ENCODE measurements at regions not wholly inside any gene's neighbourhood (a gene's known extent, or its start where the extent isn't known, plus 50 kb on each side); places are given as distances from the start of the nearest gene placed in this dataset.
A peak's percentile ranks its signal among the peaks of the same experiment; 100 is the strongest.

- no peaks in the 10 kb centered on the region for H3K36me3 ChIP-seq
- peaks cover 0 to 46% (median 35%) of the 10 kb centered on the region in 4 donors for H3K4me1 ChIP-seq
- peak overlapping the region; percentile 24 to 80 (median 72) for H3K27ac ChIP-seq
- no peaks in the 10 kb centered on the region for H3K9me3 ChIP-seq
- intact Hi-C loops (cut with DNase I) = loop anchor here (1.0 to 5.0 kb wide), 3 partner anchors 65 to 459 kb away; no protein-coding TSS in a partner anchor
- H3K4me3 ChIP-seq = peak overlapping the region in 1 of 4 donors; percentile 1
- H3K27me3 ChIP-seq = no peaks in the 10 kb centered on the region
- WGBS, 2 donors = 70 to 73% methylated on average over 7 of the region's 7 CpGs
- TF ChIP-seq POLR2AphosphoS5 (IDR thresholded peaks at IDR 0.05) = no peak
- no peak for TF ChIP-seq EP300 (IDR thresholded peaks at IDR 0.05)
- TF ChIP-seq, protein P1, sequence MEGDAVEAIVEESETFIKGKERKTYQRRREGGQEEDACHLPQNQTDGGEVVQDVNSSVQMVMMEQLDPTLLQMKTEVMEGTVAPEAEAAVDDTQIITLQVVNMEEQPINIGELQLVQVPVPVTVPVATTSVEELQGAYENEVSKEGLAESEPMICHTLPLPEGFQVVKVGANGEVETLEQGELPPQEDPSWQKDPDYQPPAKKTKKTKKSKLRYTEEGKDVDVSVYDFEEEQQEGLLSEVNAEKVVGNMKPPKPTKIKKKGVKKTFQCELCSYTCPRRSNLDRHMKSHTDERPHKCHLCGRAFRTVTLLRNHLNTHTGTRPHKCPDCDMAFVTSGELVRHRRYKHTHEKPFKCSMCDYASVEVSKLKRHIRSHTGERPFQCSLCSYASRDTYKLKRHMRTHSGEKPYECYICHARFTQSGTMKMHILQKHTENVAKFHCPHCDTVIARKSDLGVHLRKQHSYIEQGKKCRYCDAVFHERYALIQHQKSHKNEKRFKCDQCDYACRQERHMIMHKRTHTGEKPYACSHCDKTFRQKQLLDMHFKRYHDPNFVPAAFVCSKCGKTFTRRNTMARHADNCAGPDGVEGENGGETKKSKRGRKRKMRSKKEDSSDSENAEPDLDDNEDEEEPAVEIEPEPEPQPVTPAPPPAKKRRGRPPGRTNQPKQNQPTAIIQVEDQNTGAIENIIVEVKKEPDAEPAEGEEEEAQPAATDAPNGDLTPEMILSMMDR (IDR thresholded peaks at IDR 0.05) = no peak
- no peak for TF ChIP-seq POLR2A (IDR thresholded peaks at IDR 0.05)
- no peak for DNase-seq
Measured at GRCh38 chr7:25391961-25392587, 163.8 kb upstream of the NPVF start.

DNA sequence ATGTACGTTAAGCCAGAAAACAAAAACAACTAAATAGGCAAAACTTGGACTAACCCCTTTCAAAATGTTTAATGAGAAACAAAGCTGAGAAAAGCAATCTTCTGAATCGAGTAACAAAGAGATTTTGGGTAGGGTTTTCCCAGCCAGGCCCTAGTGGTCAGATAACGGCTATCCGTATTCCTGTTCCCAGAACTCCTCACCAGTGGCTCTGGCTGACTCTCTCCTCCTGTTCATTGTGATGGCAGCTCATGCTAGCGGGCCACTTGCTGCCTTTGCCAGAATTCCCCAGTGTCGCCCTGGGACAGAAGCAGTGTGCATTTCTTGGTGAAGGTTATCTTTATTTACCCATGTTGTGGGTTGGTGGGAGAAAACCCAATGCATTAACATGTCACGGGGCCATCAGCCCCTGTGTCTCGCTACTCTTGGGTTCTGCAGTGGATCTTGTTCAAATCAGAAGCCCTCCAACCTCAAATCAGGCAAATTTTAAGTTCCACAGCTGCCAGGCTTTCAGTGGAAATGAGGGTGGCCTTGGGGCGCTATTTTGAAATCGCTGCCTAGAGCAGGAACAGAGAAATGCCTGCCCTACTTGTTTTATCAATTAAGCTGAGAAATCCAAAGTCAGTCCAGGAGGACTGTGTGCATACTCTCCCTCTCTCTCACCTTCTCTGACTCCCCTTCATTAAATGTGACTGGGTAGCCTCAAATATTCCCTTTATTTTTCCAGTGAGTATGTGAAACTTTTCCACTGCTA, 164.5 kb upstream of the NPVF start:
- Histone ChIP-seq H3K4me1 (peaks cover 0 to 46% (median 35%) of the 10 kb centered on the region in 4 donors), H3K4me3 (no peak overlapping the region), H3K27ac (peak overlapping the region; percentile 24 to 80 (median 72)), H3K27me3 (no peaks in the 10 kb centered on the region), H3K36me3 (no peaks in the 10 kb centered on the region), H3K9me3 (no peaks in the 10 kb centered on the region)
- TF ChIP-seq, protein P1 (IDR thresholded peaks at IDR 0.05) = peak in 1 of 4 experiments; percentile 18
- TF ChIP-seq EP300 (IDR thresholded peaks at IDR 0.05) (no peak), POLR2A (IDR thresholded peaks at IDR 0.05) (no peak)
- intact Hi-C loops (cut with DNase I) = loop anchor here (5.0 kb wide), 1 partner anchor 65 kb away; no protein-coding TSS in a partner anchor
- DNase-seq = no peak
- 83 to 86% methylated on average over 10 of the region's 10 CpGs for WGBS, 2 donors

GRCh38 chr7:25395976-25396375, 167.7 kb upstream of the NPVF start:
- Histone ChIP-seq H3K4me3 (no peak overlapping the region), H3K9me3 (no peaks in the 10 kb centered on the region), H3K36me3 (no peaks in the 10 kb centered on the region), H3K27ac (no peak overlapping the region), H3K27me3 (no peaks in the 10 kb centered on the region), H3K4me1 (peaks cover 0 to 43% (median 32%) of the 10 kb centered on the region in 4 donors)
- TF ChIP-seq EP300 (IDR thresholded peaks at IDR 0.05) = no peak
- 90 to 93% methylated on average over 5 of the region's 5 CpGs for WGBS, 2 donors
- DNase-seq = no peak
- intact Hi-C loops (cut with DNase I) = no loop called here

- Histone ChIP-seq H3K4me1 (peaks cover 0 to 40% (median 28%) of the 10 kb centered on the region in 4 donors), H3K36me3 (no peaks in the 10 kb centered on the region), H3K27me3 (no peaks in the 10 kb centered on the region), H3K27ac (no peak overlapping the region), H3K4me3 (no peak overlapping the region), H3K9me3 (no peaks in the 10 kb centered on the region)
- 86 to 94% methylated on average over 3 of the region's 3 CpGs for WGBS, 2 donors
- DNase-seq = no peak
- intact Hi-C loops (cut with DNase I) = no loop called here
- TF ChIP-seq POLR2AphosphoS5 (IDR thresholded peaks at IDR 0.05) = no peak
- TF ChIP-seq POLR2A (IDR thresholded peaks at IDR 0.05) = no peak
- TF ChIP-seq, protein P1 (IDR thresholded peaks at IDR 0.05) = no peak
- TF ChIP-seq EP300 (IDR thresholded peaks at IDR 0.05) = no peak
Measured at GRCh38 chr7:25396668-25397067, 168.4 kb upstream of the NPVF start.

DNA sequence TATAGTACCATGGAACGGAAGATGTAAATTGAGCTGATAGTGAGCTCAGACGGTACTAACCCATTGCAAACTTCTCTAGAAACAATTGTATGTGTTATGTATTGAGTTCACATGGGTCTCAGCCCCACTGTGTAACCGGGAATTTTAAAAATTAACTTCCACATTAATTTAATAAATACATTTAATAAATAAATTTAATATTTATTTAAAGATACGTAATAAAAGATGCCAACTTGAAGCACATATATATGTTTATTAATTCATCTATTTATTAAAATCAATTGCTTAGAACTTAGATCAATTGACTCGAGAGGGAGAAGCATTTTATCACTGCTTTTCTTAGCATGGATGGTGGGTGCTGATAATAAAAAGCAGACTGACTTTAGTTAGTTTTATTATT, 170.1 kb upstream of the NPVF start:
- no peak for DNase-seq
- H3K27ac ChIP-seq = no peak overlapping the region
- TF ChIP-seq POLR2A (IDR thresholded peaks at IDR 0.05) (no peak), POLR2AphosphoS5 (IDR thresholded peaks at IDR 0.05) (no peak), EP300 (IDR thresholded peaks at IDR 0.05) (no peak)
- no peaks in the 10 kb centered on the region for H3K27me3 ChIP-seq
- WGBS, 2 donors = 90 to 92% methylated on average over 5 of the region's 5 CpGs
- peaks cover 0 to 24% (median 11%) of the 10 kb centered on the region in 4 donors for H3K4me1 ChIP-seq
- no peaks in the 10 kb centered on the region for H3K36me3 ChIP-seq
- H3K4me3 ChIP-seq = no peak overlapping the region
- H3K9me3 ChIP-seq = no peaks in the 10 kb centered on the region
- intact Hi-C loops (cut with DNase I) = no loop called here

Measured in sigmoid colon (tissue), 6 donors.